H9 (cell line): ENCODE measurements at regions not wholly inside any gene's neighbourhood (a gene's known extent, or its start where the extent isn't known, plus 50 kb on each side); places are given as distances from the start of the nearest gene placed in this dataset.

Experiments
- DNase-seq: peaks from one replicate; pipeline ENCODE4 v3.0.0-alpha.2; 2017
- H2AFZ ChIP-seq: one replicate; pipeline ENCODE4 v1.6.1; 2013; ENCODE audit warnings: mild to moderate bottlenecking, low read length, control low read depth, moderate library complexity
- H2AK5ac ChIP-seq: 2 replicates; pipeline ENCODE4 v1.6.1; 2013; ENCODE audit warnings: low read length, control low read depth, mixed read lengths; ENCODE audit not compliant: insufficient read length
- H2BK120ac ChIP-seq: one replicate; pipeline ENCODE4 v1.6.1; 2013; ENCODE audit warnings: low read depth, mild to moderate bottlenecking, low read length, control low read depth, inconsistent platforms; ENCODE audit not compliant: poor library complexity, severe bottlenecking
- H2BK12ac ChIP-seq: 2 replicates; pipeline ENCODE4 v1.6.1; 2013; ENCODE audit warnings: low read length, control low read depth, mixed read lengths, low read depth; ENCODE audit not compliant: insufficient read length
- H2BK15ac ChIP-seq: 2 replicates; pipeline ENCODE4 v1.6.1; 2013; ENCODE audit warnings: low read depth, low read length, control low read depth
- H2BK20ac ChIP-seq: one replicate; pipeline ENCODE4 v1.6.1; 2013; ENCODE audit warnings: low read depth, mild to moderate bottlenecking, low read length, control low read depth, inconsistent platforms; ENCODE audit not compliant: poor library complexity, severe bottlenecking
- H2BK5ac ChIP-seq: 2 replicates; pipeline ENCODE4 v1.6.1; 2013; ENCODE audit warnings: low read length, control low read depth, mixed read lengths; ENCODE audit not compliant: insufficient read length
- H3K14ac ChIP-seq: 2 replicates; pipeline ENCODE4 v1.6.1; 2013; ENCODE audit warnings: low read length, control low read depth; ENCODE audit not compliant: insufficient read depth
- H3K18ac ChIP-seq: 2 replicates; pipeline ENCODE4 v1.6.1; 2013; ENCODE audit warnings: low read depth, mild to moderate bottlenecking, mixed read lengths, low read length, control low read depth; ENCODE audit not compliant: insufficient read length
- H3K23ac ChIP-seq: 2 replicates; pipeline ENCODE4 v1.6.1; 2013; ENCODE audit warnings: low read length, control low read depth, mixed read lengths, low read depth; ENCODE audit not compliant: insufficient read length
- H3K23me2 ChIP-seq: 2 replicates; pipeline ENCODE4 v1.6.1; 2013; ENCODE audit warnings: low read depth, mild to moderate bottlenecking, mixed read lengths, low read length, control low read depth; ENCODE audit not compliant: insufficient read length, poor library complexity, severe bottlenecking
- H3K27ac ChIP-seq: 2 replicates; pipeline ENCODE4 v1.5.1; 2013; ENCODE audit warnings: low read length, control low read depth, mixed read lengths, low read depth; ENCODE audit not compliant: insufficient read length
- H3K27me3 ChIP-seq: 2 replicates; pipeline ENCODE4 v1.6.1; 2013; ENCODE audit warnings: low read length, control low read depth, inconsistent platforms; ENCODE audit not compliant: insufficient read depth
- H3K4ac ChIP-seq: 2 replicates; pipeline ENCODE4 v1.6.1; 2013; ENCODE audit warnings: low read depth, mild to moderate bottlenecking, control low read depth, inconsistent platforms, low read length, moderate library complexity
- H3K4me1 ChIP-seq: 2 replicates; pipeline ENCODE4 v1.6.1; 2013; ENCODE audit warnings: low read length, control low read depth, inconsistent platforms; ENCODE audit not compliant: insufficient read depth
- H3K4me2 ChIP-seq: 2 replicates; pipeline ENCODE4 v1.6.1; 2013; ENCODE audit warnings: low read length, control low read depth, mixed read lengths; ENCODE audit not compliant: insufficient read length, insufficient read depth
- H3K56ac ChIP-seq: 2 replicates; pipeline ENCODE4 v1.6.1; 2013; ENCODE audit warnings: low read depth, mild to moderate bottlenecking, mixed read lengths, low read length, control low read depth; ENCODE audit not compliant: insufficient read length
- H3K79me1 ChIP-seq: 2 replicates; pipeline ENCODE4 v1.6.1; 2013; ENCODE audit warnings: low read depth, mild to moderate bottlenecking, moderate library complexity, low read length, control low read depth, inconsistent platforms; ENCODE audit not compliant: insufficient read depth, poor library complexity, severe bottlenecking
- H3K79me2 ChIP-seq: 2 replicates; pipeline ENCODE4 v1.6.1; 2013; ENCODE audit warnings: low read length, control low read depth, inconsistent platforms; ENCODE audit not compliant: insufficient read depth
- H3K9ac ChIP-seq: 2 replicates; pipeline ENCODE4 v1.6.1; 2013; ENCODE audit warnings: low read length, control low read depth, mixed read lengths; ENCODE audit not compliant: insufficient read length; ENCODE audit errors: extremely low read depth
- H3K9me3 ChIP-seq: one replicate; pipeline ENCODE4 v1.6.1; 2013; ENCODE audit warnings: low read depth, low read length, inconsistent platforms; ENCODE audit not compliant: control insufficient read depth
- H3T11ph ChIP-seq: one replicate; pipeline ENCODE4 v1.6.1; 2013; ENCODE audit warnings: mild to moderate bottlenecking, low read length, control low read depth, inconsistent platforms
- H4K20me1 ChIP-seq: one replicate; pipeline ENCODE4 v1.6.1; 2013; ENCODE audit not compliant: control insufficient read depth, insufficient read length, insufficient read depth
- H4K5ac ChIP-seq: 2 replicates; pipeline ENCODE4 v1.6.1; 2013; ENCODE audit warnings: low read depth, mild to moderate bottlenecking, mixed read lengths, low read length, control low read depth; ENCODE audit not compliant: insufficient read length
- H4K8ac ChIP-seq: replicated peaks from 2 replicates; pipeline ENCODE4 v1.6.1; 2013; ENCODE audit warnings: low read length, control low read depth, mixed read lengths, low read depth; ENCODE audit not compliant: insufficient read length
- H4K91ac ChIP-seq: 2 replicates; pipeline ENCODE4 v1.6.1; 2013; ENCODE audit warnings: low read depth, mild to moderate bottlenecking, moderate library complexity, mixed read lengths, low read length, control low read depth; ENCODE audit not compliant: insufficient read length
- H3K27ac Mint-ChIP-seq, 3 experiments: 2 replicates in 2 of 3; 3 replicates in 1 of 3; pipeline ENCODE4 v1.8.0; 2020 to 2021; ENCODE audit warnings: mixed read lengths in 3 of 3, mild to moderate bottlenecking in 1 of 3, moderate library complexity in 1 of 3
- H3K27me3 Mint-ChIP-seq: 2 replicates; pipeline ENCODE4 v1.8.0; 2021; ENCODE audit warnings: low read depth, mild to moderate bottlenecking, moderate library complexity, mixed read lengths
- H3K36me3 Mint-ChIP-seq, 3 experiments: 2 replicates in 2 of 3; 3 replicates in 1 of 3; pipeline ENCODE4 v1.8.0; 2020 to 2021; ENCODE audit warnings: low read depth in 3 of 3, mixed read lengths in 3 of 3; ENCODE audit not compliant: insufficient read depth in 1 of 3
- H3K4me1 Mint-ChIP-seq, 2 experiments: 2 replicates each; pipeline ENCODE4 v1.8.0; 2020; ENCODE audit warnings: mixed read lengths in 2 of 2
- H3K4me3 Mint-ChIP-seq, 2 experiments: 2 replicates in 1 of 2; 3 replicates in 1 of 2; pipeline ENCODE4 v1.8.0; 2020 to 2021; ENCODE audit warnings: mild to moderate bottlenecking in 2 of 2, mixed read lengths in 2 of 2, moderate library complexity in 1 of 2
- H3K9me3 Mint-ChIP-seq, 2 experiments: 2 replicates in 1 of 2; 3 replicates in 1 of 2; pipeline ENCODE4 v1.8.0; 2020; ENCODE audit warnings: mild to moderate bottlenecking in 2 of 2, mixed read lengths in 2 of 2, moderate library complexity in 1 of 2
- WGBS: extraction: QIAGEN DNeasy Blood & Tissue Kit; methylation state at CpG from one replicate; pipeline ENCODE4 v1.1.7; 2013; ENCODE audit warnings: missing lambda C conversion rate, low lambda C conversion rate, mixed read lengths; ENCODE audit not compliant: insufficient read length; ENCODE audit errors: extremely low coverage; 5-methylcytosine and 5-hydroxymethylcytosine counted together
- TF ChIP-seq, protein P1 (sequence below): fragments of 200-600 bp; sonication (generic); conservative IDR thresholded peaks from 3 replicates; pipeline ENCODE4 v1.8.0; 2021; ENCODE audit warnings: antibody characterized with exemption, mild to moderate bottlenecking

DNA sequence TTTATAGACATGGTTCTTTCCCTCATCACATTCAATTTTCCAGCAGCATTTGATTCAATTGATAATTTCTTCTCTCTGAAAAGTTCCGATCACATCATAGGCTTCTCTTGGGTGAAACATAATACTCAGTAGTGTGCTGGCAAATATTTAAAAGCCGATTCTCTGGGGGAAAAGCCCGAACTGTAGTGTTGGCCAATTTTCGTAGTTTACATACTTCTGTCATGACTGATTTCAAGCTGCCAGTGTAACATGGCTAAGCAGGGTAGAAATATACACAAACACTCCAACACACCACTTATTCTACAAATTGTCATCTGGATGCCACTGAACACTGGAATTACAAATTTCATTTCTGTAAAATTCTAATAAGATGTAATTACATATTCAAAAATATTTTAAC is 56.1 kb upstream of the FREM2 start:
- TF ChIP-seq, protein P1, sequence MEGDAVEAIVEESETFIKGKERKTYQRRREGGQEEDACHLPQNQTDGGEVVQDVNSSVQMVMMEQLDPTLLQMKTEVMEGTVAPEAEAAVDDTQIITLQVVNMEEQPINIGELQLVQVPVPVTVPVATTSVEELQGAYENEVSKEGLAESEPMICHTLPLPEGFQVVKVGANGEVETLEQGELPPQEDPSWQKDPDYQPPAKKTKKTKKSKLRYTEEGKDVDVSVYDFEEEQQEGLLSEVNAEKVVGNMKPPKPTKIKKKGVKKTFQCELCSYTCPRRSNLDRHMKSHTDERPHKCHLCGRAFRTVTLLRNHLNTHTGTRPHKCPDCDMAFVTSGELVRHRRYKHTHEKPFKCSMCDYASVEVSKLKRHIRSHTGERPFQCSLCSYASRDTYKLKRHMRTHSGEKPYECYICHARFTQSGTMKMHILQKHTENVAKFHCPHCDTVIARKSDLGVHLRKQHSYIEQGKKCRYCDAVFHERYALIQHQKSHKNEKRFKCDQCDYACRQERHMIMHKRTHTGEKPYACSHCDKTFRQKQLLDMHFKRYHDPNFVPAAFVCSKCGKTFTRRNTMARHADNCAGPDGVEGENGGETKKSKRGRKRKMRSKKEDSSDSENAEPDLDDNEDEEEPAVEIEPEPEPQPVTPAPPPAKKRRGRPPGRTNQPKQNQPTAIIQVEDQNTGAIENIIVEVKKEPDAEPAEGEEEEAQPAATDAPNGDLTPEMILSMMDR, result no peak
- no peak overlapping the region for H4K8ac ChIP-seq
- WGBS, result no CpG with 5 or more reads among the region's 4 CpGs
- H3T11ph ChIP-seq, result no peak overlapping the region
- no peaks in the 10 kb centered on the region for H3K27me3 Mint-ChIP-seq
- no peak overlapping the region for H4K91ac ChIP-seq
- no peak overlapping the region for H3K27ac ChIP-seq
- H2BK15ac ChIP-seq, result no peak overlapping the region
- H3K4me1 ChIP-seq, result no peaks in the 10 kb centered on the region; the same call in 1 of the 2 replicates
- H3K56ac ChIP-seq, result no peak overlapping the region
- no peaks in the 10 kb centered on the region for H3K27me3 ChIP-seq
- H3K14ac ChIP-seq, result no peak overlapping the region
- H3K18ac ChIP-seq, result no peak overlapping the region
- no peaks in the 10 kb centered on the region; the same call in 1 of the 2 replicates for H3K79me2 ChIP-seq
- H3K23me2 ChIP-seq, result no peaks in the 10 kb centered on the region
- H3K23ac ChIP-seq, result no peak overlapping the region
- no peak overlapping the region for H2BK120ac ChIP-seq
- no peak overlapping the region for H4K5ac ChIP-seq
- H3K27ac Mint-ChIP-seq, result no peak overlapping the region
- H3K4ac ChIP-seq, result no peak overlapping the region
- H3K9me3 Mint-ChIP-seq, result no peaks in the 10 kb centered on the region
- no peak overlapping the region for H2BK20ac ChIP-seq
- H3K9me3 ChIP-seq, result no peaks in the 10 kb centered on the region
- no peak overlapping the region for H3K9ac ChIP-seq
- H2BK5ac ChIP-seq, result no peak overlapping the region
- H2BK12ac ChIP-seq, result no peak overlapping the region
- H3K79me1 ChIP-seq, result no peaks in the 10 kb centered on the region
- no peaks in the 10 kb centered on the region for H4K20me1 ChIP-seq
- peaks cover 0 to 10% of the 10 kb centered on the region in 2 experiments for H3K4me1 Mint-ChIP-seq
- H2AK5ac ChIP-seq, result no peak overlapping the region
- no peaks in the 10 kb centered on the region for H3K36me3 Mint-ChIP-seq
- DNase-seq, result no peak
- H3K4me3 Mint-ChIP-seq, result no peak overlapping the region
- no peak overlapping the region for H2AFZ ChIP-seq
- H3K4me2 ChIP-seq, result no peak overlapping the region
